Body of pancreas (tissue), 4 donors: ENCODE measurements at regions not wholly inside any gene's neighbourhood (a gene's known extent, or its start where the extent isn't known, plus 50 kb on each side); places are given as distances from the start of the nearest gene placed in this dataset.

Experiments
- CTCF ChIP-seq, 7 experiments: fragments of 450-650 bp in 4 of 7; fragments of 200-600 bp in 3 of 7; sonication (generic) in 3 of 7; IDR thresholded peaks; one replicate each; pipeline ENCODE4 v1.5.1; 2016 to 2019; ENCODE audit warnings: antibody characterized with exemption in 7 of 7
- POLR2A ChIP-seq, 3 donors: fragments of 450-650 bp; IDR thresholded peaks; one replicate each; pipeline ENCODE4 v1.6.1; 2016; ENCODE audit warnings: antibody characterized with exemption in 3 of 3, mild to moderate bottlenecking in 2 of 3

DNA sequence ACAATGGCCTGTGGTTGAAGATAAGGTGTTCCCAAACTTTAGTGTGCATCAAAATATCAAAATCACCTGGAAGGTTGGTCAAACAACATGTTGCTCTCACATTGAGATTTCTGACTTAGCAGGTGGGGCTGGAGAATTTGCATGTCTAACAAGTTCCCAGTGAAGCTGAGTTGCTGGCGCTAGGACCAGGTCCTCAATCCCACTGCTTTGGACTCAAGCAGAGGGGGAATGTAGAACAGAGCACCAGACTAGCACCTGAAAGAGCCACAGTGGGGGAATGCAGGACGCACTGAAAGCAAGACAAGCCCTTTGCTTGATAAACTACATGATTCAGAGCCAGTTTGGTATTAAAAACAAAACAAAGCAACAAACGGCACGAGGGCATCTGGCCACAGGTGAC lies 458.1 kb downstream of the MTRR start:
- TF ChIP-seq CTCF (IDR thresholded peaks at IDR 0.05) = no peak
- no peak for TF ChIP-seq POLR2A (IDR thresholded peaks at IDR 0.05)
